ENCODE measurements at regions not wholly inside any gene's neighbourhood (a gene's known extent, or its start where the extent isn't known, plus 50 kb on each side); places are given as distances from the start of the nearest gene placed in this dataset.

- no peaks in the 10 kb centered on the region for H3K36me3 Mint-ChIP-seq (ENCODE audit: low read depth)
- DNase-seq (ENCODE audit: low spot score), result no peak
- no peak overlapping the region for H3K4me3 Mint-ChIP-seq
- intact Hi-C loops (cut with micrococcal nuclease), result loop anchor here (1.0 kb wide), 3 partner anchors 157 to 415 kb away; no protein-coding TSS in a partner anchor
- no peaks in the 10 kb centered on the region for H3K4me1 Mint-ChIP-seq (ENCODE audit: low read depth)
- H3K27me3 Mint-ChIP-seq (ENCODE audit: insufficient read depth), result peaks cover 26% of the 10 kb centered on the region
- H3K9me3 Mint-ChIP-seq, result no peaks in the 10 kb centered on the region
- no peak overlapping the region for H3K27ac Mint-ChIP-seq
Observed at GRCh38 chr6:99745651-99746050, 139.0 kb downstream of the PRDM13 start.

- Mint-ChIP-seq H3K27ac (no peak overlapping the region), H3K4me3 (no peak overlapping the region), H3K9me3 (no peaks in the 10 kb centered on the region), H3K4me1 (ENCODE audit: low read depth) (no peaks in the 10 kb centered on the region), H3K36me3 (ENCODE audit: low read depth) (no peaks in the 10 kb centered on the region), H3K27me3 (ENCODE audit: insufficient read depth) (peaks cover 26% of the 10 kb centered on the region)
- intact Hi-C loops (cut with micrococcal nuclease), result loop anchor here (1.0 kb wide), 3 partner anchors 158 to 416 kb away; no protein-coding TSS in a partner anchor
- peak; percentile 45 for DNase-seq (ENCODE audit: low spot score)
Observed at GRCh38 chr6:99746261-99746895, 139.7 kb downstream of the PRDM13 start.

- intact Hi-C loops (cut with micrococcal nuclease), result no loop called here
- Mint-ChIP-seq H3K27ac (no peak overlapping the region), H3K9me3 (no peaks in the 10 kb centered on the region), H3K4me3 (no peak overlapping the region), H3K4me1 (ENCODE audit: low read depth) (no peaks in the 10 kb centered on the region), H3K27me3 (ENCODE audit: insufficient read depth) (peaks cover 11% of the 10 kb centered on the region), H3K36me3 (ENCODE audit: low read depth) (no peaks in the 10 kb centered on the region)
- DNase-seq (ENCODE audit: low spot score), result no peak
Observed at GRCh38 chr6:99761711-99762110, 155.1 kb downstream of the PRDM13 start.

GRCh38 chr6:99768166-99768565, 161.5 kb downstream of the PRDM13 start:
- H3K36me3 Mint-ChIP-seq (ENCODE audit: low read depth), result no peaks in the 10 kb centered on the region
- H3K27me3 Mint-ChIP-seq (ENCODE audit: insufficient read depth), result peaks cover 1% of the 10 kb centered on the region
- H3K4me3 Mint-ChIP-seq, result no peak overlapping the region
- no peak overlapping the region for H3K27ac Mint-ChIP-seq
- DNase-seq (ENCODE audit: low spot score), result no peak
- intact Hi-C loops (cut with micrococcal nuclease), result no loop called here
- H3K9me3 Mint-ChIP-seq, result no peaks in the 10 kb centered on the region
- H3K4me1 Mint-ChIP-seq (ENCODE audit: low read depth), result no peaks in the 10 kb centered on the region

- Mint-ChIP-seq H3K4me3 (no peak overlapping the region), H3K9me3 (no peaks in the 10 kb centered on the region), H3K27me3 (ENCODE audit: insufficient read depth) (peaks cover 4% of the 10 kb centered on the region), H3K27ac (no peak overlapping the region), H3K36me3 (ENCODE audit: low read depth) (no peaks in the 10 kb centered on the region), H3K4me1 (ENCODE audit: low read depth) (no peaks in the 10 kb centered on the region)
- intact Hi-C loops (cut with micrococcal nuclease), result no loop called here
- no peak for DNase-seq (ENCODE audit: low spot score)
Observed at GRCh38 chr6:99779631-99780555, 173.3 kb downstream of the PRDM13 start.

GRCh38 chr6:99780556-99780885, 173.9 kb downstream of the PRDM13 start:
- intact Hi-C loops (cut with micrococcal nuclease), result no loop called here
- Mint-ChIP-seq H3K36me3 (ENCODE audit: low read depth) (no peaks in the 10 kb centered on the region), H3K9me3 (no peaks in the 10 kb centered on the region), H3K4me3 (no peak overlapping the region), H3K27ac (no peak overlapping the region), H3K4me1 (ENCODE audit: low read depth) (no peaks in the 10 kb centered on the region), H3K27me3 (ENCODE audit: insufficient read depth) (peaks cover 4% of the 10 kb centered on the region)
- DNase-seq (ENCODE audit: low spot score), result no peak

GRCh38 chr6:99789767-99790166, 183.1 kb downstream of the PRDM13 start:
- Mint-ChIP-seq H3K36me3 (ENCODE audit: low read depth) (no peaks in the 10 kb centered on the region), H3K27me3 (ENCODE audit: insufficient read depth) (peaks cover 2% of the 10 kb centered on the region), H3K27ac (no peak overlapping the region), H3K4me1 (ENCODE audit: low read depth) (no peaks in the 10 kb centered on the region), H3K9me3 (no peaks in the 10 kb centered on the region), H3K4me3 (no peak overlapping the region)
- no peak for DNase-seq (ENCODE audit: low spot score)
- intact Hi-C loops (cut with micrococcal nuclease), result no loop called here

GRCh38 chr6:99790679-99791078, 184.0 kb downstream of the PRDM13 start:
- intact Hi-C loops (cut with micrococcal nuclease), result no loop called here
- no peak overlapping the region for H3K27ac Mint-ChIP-seq
- no peaks in the 10 kb centered on the region for H3K9me3 Mint-ChIP-seq

GRCh38 chr6:99801805-99802204, 192.2 kb downstream of the MCHR2 start:
- no peak overlapping the region for H3K4me3 Mint-ChIP-seq
- no peak overlapping the region for H3K27ac Mint-ChIP-seq
- H3K36me3 Mint-ChIP-seq (ENCODE audit: low read depth), result no peaks in the 10 kb centered on the region
- DNase-seq (ENCODE audit: low spot score), result no peak
- no peaks in the 10 kb centered on the region for H3K9me3 Mint-ChIP-seq
- peaks cover 11% of the 10 kb centered on the region for H3K27me3 Mint-ChIP-seq (ENCODE audit: insufficient read depth)
- intact Hi-C loops (cut with micrococcal nuclease), result no loop called here
- no peaks in the 10 kb centered on the region for H3K4me1 Mint-ChIP-seq (ENCODE audit: low read depth)

More at GRCh38 chr6:99790679-99791078, 184.0 kb downstream of the PRDM13 start:
- no peak overlapping the region for H3K4me3 Mint-ChIP-seq
- no peaks in the 10 kb centered on the region for H3K36me3 Mint-ChIP-seq (ENCODE audit: low read depth)
- peaks cover 6% of the 10 kb centered on the region for H3K27me3 Mint-ChIP-seq (ENCODE audit: insufficient read depth)
- H3K4me1 Mint-ChIP-seq (ENCODE audit: low read depth), result no peaks in the 10 kb centered on the region
- no peak for DNase-seq (ENCODE audit: low spot score)

GRCh38 chr6:99802396-99803031, 191.5 kb downstream of the MCHR2 start:
- no peaks in the 10 kb centered on the region for H3K9me3 Mint-ChIP-seq
- no peaks in the 10 kb centered on the region for H3K4me1 Mint-ChIP-seq (ENCODE audit: low read depth)
- H3K36me3 Mint-ChIP-seq (ENCODE audit: low read depth), result no peaks in the 10 kb centered on the region
- intact Hi-C loops (cut with micrococcal nuclease), result no loop called here
- DNase-seq (ENCODE audit: low spot score), result no peak
- no peak overlapping the region for H3K4me3 Mint-ChIP-seq
- H3K27me3 Mint-ChIP-seq (ENCODE audit: insufficient read depth), result peaks cover 11% of the 10 kb centered on the region
- H3K27ac Mint-ChIP-seq, result no peak overlapping the region

- H3K4me1 Mint-ChIP-seq (ENCODE audit: low read depth), result no peaks in the 10 kb centered on the region
- no peaks in the 10 kb centered on the region for H3K9me3 Mint-ChIP-seq
- H3K4me3 Mint-ChIP-seq, result no peak overlapping the region
- intact Hi-C loops (cut with micrococcal nuclease), result no loop called here
- no peak for DNase-seq (ENCODE audit: low spot score)
- H3K36me3 Mint-ChIP-seq (ENCODE audit: low read depth), result no peaks in the 10 kb centered on the region
- H3K27ac Mint-ChIP-seq, result no peak overlapping the region
- H3K27me3 Mint-ChIP-seq (ENCODE audit: insufficient read depth), result peaks cover 12% of the 10 kb centered on the region
Observed at GRCh38 chr6:99808992-99809391, 185.0 kb downstream of the MCHR2 start.

GRCh38 chr6:99810295-99810694, 183.7 kb downstream of the MCHR2 start:
- Mint-ChIP-seq H3K27me3 (ENCODE audit: insufficient read depth) (peaks cover 8% of the 10 kb centered on the region), H3K36me3 (ENCODE audit: low read depth) (no peaks in the 10 kb centered on the region), H3K27ac (no peak overlapping the region), H3K4me3 (no peak overlapping the region), H3K9me3 (no peaks in the 10 kb centered on the region), H3K4me1 (ENCODE audit: low read depth) (no peaks in the 10 kb centered on the region)
- no peak for DNase-seq (ENCODE audit: low spot score)
- intact Hi-C loops (cut with micrococcal nuclease), result loop anchor here (10.0 kb wide), 1 partner anchor 345 kb away; no protein-coding TSS in a partner anchor
